HG02884 (cell line): ENCODE measurements at regions not wholly inside any gene's neighbourhood (a gene's known extent, or its start where the extent isn't known, plus 50 kb on each side); places are given as distances from the start of the nearest gene placed in this dataset.

Experiments used
- ATAC-seq: cut with Tn5 transposase; IDR thresholded peaks from one replicate; pipeline ENCODE4 v1.9.1; 2021; ENCODE audit warnings: mild to moderate bottlenecking, moderate library complexity; ENCODE audit not compliant: unreplicated experiment

- ATAC-seq, result no peak
These were observed 387.9 kb upstream of the ANO3 start for GRCh38 chr11:25943777-25944661.

GRCh38 chr11:25949918-25950317 is 382.0 kb upstream of the ANO3 start:
- no peak for ATAC-seq

- ATAC-seq, result no peak
These were observed 378.9 kb upstream of the ANO3 start for GRCh38 chr11:25953006-25953405.

- ATAC-seq, result no peak
These were observed 373.9 kb upstream of the ANO3 start for GRCh38 chr11:25958045-25958444.

GRCh38 chr11:25961539-25961938 is 370.4 kb upstream of the ANO3 start:
- ATAC-seq, result no peak

GRCh38 chr11:25970726-25971508 is 361.0 kb upstream of the ANO3 start:
- no peak for ATAC-seq

- ATAC-seq, result no peak
These were observed 351.8 kb upstream of the ANO3 start for GRCh38 chr11:25980091-25980490.

- ATAC-seq, result peak; percentile 92
These were observed 349.9 kb upstream of the ANO3 start for GRCh38 chr11:25981998-25982397.

GRCh38 chr11:25983280-25983679 is 348.6 kb upstream of the ANO3 start:
- no peak for ATAC-seq

GRCh38 chr11:25988178-25988577 is 343.8 kb upstream of the ANO3 start:
- ATAC-seq, result no peak

- ATAC-seq, result no peak
These were observed 341.5 kb upstream of the ANO3 start for GRCh38 chr11:25990406-25990805.

GRCh38 chr11:25991476-25991875 is 340.5 kb upstream of the ANO3 start:
- no peak for ATAC-seq

GRCh38 chr11:25992294-25992693 is 339.6 kb upstream of the ANO3 start:
- no peak for ATAC-seq

GRCh38 chr11:25993016-25993415 is 338.9 kb upstream of the ANO3 start:
- no peak for ATAC-seq

- ATAC-seq, result no peak
These were observed 320.5 kb upstream of the ANO3 start for GRCh38 chr11:26011474-26011873.

- ATAC-seq, result no peak
These were observed 317.3 kb upstream of the ANO3 start for GRCh38 chr11:26014456-26015115.

- no peak for ATAC-seq
These were observed 314.5 kb upstream of the ANO3 start for GRCh38 chr11:26017322-26017860.

GRCh38 chr11:26017903-26018302 is 314.0 kb upstream of the ANO3 start:
- no peak for ATAC-seq

- ATAC-seq, result no peak
These were observed 313.6 kb upstream of the ANO3 start for GRCh38 chr11:26018336-26018735.

- no peak for ATAC-seq
These were observed 312.5 kb upstream of the ANO3 start for GRCh38 chr11:26019386-26019785.

GRCh38 chr11:26021017-26021416 is 310.9 kb upstream of the ANO3 start:
- no peak for ATAC-seq
